Psoas muscle (tissue), 7 donors: ENCODE measurements at regions not wholly inside any gene's neighbourhood (a gene's known extent, or its start where the extent isn't known, plus 50 kb on each side); places are given as distances from the start of the nearest gene placed in this dataset.
A peak's percentile ranks its signal among the peaks of the same experiment; 100 is the strongest.

Source experiments
- ATAC-seq, 4 donors: fragments of 200-7000 bp; cut with Tn5 transposase; one replicate each; pipeline ENCODE4 v1.9.1; 2020; ENCODE audit warnings: moderate library complexity in 3 of 4, mild to moderate bottlenecking in 2 of 4
- DNase-seq, 2 donors: peaks; one replicate each; pipeline ENCODE4 v3.0.0-alpha.2; 2020
- H3K27ac ChIP-seq: fragments of 200-600 bp; one replicate; pipeline ENCODE4 v1.8.0; 2022
- H3K27me3 ChIP-seq, 3 donors: fragments of 200-600 bp in 1 of 3; one replicate each; pipeline versions ENCODE4 v1.6.1 to v1.8.0; 2013 to 2022; ENCODE audit warnings: low read length in 2 of 3, mild to moderate bottlenecking in 2 of 3, moderate library complexity in 1 of 3; ENCODE audit not compliant: insufficient read depth in 3 of 3
- H3K36me3 ChIP-seq, 2 donors: fragments of 200-600 bp in 1 of 2; one replicate each; pipeline versions ENCODE4 v1.6.1 to v1.8.0; 2013 to 2022; ENCODE audit warnings: low read depth in 1 of 2, mild to moderate bottlenecking in 1 of 2, moderate library complexity in 1 of 2; ENCODE audit not compliant: insufficient read depth in 1 of 2
- H3K4me1 ChIP-seq: fragments of 200-600 bp; one replicate; pipeline ENCODE4 v1.8.0; 2022
- H3K4me3 ChIP-seq: fragments of 200-600 bp; one replicate; pipeline ENCODE4 v1.8.0; 2022; ENCODE audit warnings: mild to moderate bottlenecking
- H3K9me3 ChIP-seq: fragments of 200-600 bp; one replicate; pipeline ENCODE4 v1.8.0; 2022
- WGBS, 3 donors: extraction: QIAGEN DNeasy Blood & Tissue Kit; methylation state at CpG; one replicate each; pipeline versions ENCODE4 v1.1.6 to v1.1.7; 2013; 5-methylcytosine and 5-hydroxymethylcytosine counted together
- intact Hi-C, 2 donors: fragments of 100-400 bp; cut with DNase I; formaldehyde crosslinking; loops; one replicate each; pipeline versions ENCODE4 v1.11.0 to v1.14.2; 2022
- TF ChIP-seq, protein P1 (sequence below): fragments of 200-600 bp; IDR thresholded peaks from one replicate; pipeline ENCODE4 v1.8.0; 2022; ENCODE audit warnings: antibody characterized with exemption
- donor health status: healthy with polysubstance abuse.
- donor health status: DM: no; HTN: no; CAD: no; lungs with moderate emphysema.
- donor health status: Bipolar disorder and iron deficiency.
- donor health status: healthy.
- donor health status: DM: yes; HTN: yes; CAD: no.
- donor health status: DM: no; HTN: no; CAD: no.
- donor health status: DM: yes; HTN: yes; CAD: no.

DNA sequence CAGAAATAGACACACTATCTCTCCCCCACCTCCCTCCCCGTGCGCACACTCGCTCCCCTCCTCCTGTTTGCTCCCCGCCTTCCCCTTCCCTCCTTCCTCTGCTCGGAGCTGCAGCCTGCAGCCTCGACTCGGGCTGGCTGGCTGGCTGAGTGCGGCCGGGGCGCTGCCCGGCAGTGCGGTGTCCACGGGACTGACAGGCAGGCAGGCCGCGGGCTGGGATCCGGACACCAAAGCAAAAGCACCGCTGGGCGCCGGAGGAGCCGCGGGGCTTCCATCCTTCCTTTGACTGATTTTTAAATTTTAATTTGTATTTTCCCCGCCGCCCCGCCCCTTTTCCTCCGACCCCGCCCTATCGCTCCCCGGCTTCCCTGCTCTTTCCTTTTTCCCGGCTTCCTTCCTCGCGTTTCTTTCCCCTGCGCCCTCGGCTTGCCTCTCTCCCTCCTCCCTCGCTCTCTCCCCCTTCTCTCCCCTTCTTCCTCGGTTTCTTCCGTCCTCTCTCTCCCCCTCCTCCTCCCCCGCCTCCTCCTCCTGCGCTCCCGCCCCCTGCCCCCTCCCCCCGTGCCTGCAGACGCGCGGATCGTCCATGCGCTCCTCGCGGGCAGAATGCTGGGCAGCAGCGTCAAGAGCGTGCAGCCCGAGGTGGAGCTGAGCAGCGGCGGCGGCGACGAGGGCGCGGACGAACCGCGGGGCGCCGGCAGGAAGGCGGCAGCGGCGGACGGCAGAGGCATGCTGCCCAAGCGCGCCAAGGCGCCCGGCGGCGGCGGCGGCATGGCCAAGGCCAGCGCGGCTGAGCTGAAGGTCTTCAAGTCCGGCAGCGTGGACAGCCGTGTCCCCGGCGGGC, 109.4 kb downstream of the NAV1 start:
- Histone ChIP-seq H3K36me3 (no peaks in the 10 kb centered on the region), H3K9me3 (no peaks in the 10 kb centered on the region), H3K4me3 (peak overlapping the region; percentile 59), H3K4me1 (peaks cover 21% of the 10 kb centered on the region), H3K27me3 (peaks cover 0 to 29% (median 0%) of the 10 kb centered on the region in 3 donors), H3K27ac (no peak overlapping the region)
- ATAC-seq (peak; percentile 49 to 61 (median 60)), DNase-seq (peak; percentile 57 to 71)
- TF ChIP-seq, protein P1, sequence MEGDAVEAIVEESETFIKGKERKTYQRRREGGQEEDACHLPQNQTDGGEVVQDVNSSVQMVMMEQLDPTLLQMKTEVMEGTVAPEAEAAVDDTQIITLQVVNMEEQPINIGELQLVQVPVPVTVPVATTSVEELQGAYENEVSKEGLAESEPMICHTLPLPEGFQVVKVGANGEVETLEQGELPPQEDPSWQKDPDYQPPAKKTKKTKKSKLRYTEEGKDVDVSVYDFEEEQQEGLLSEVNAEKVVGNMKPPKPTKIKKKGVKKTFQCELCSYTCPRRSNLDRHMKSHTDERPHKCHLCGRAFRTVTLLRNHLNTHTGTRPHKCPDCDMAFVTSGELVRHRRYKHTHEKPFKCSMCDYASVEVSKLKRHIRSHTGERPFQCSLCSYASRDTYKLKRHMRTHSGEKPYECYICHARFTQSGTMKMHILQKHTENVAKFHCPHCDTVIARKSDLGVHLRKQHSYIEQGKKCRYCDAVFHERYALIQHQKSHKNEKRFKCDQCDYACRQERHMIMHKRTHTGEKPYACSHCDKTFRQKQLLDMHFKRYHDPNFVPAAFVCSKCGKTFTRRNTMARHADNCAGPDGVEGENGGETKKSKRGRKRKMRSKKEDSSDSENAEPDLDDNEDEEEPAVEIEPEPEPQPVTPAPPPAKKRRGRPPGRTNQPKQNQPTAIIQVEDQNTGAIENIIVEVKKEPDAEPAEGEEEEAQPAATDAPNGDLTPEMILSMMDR, result no peak
- 1 to 2% (median 2%) methylated on average over 64 to 81 of the region's 81 CpGs for WGBS, 3 donors
- intact Hi-C loops, result no loop called here

DNA sequence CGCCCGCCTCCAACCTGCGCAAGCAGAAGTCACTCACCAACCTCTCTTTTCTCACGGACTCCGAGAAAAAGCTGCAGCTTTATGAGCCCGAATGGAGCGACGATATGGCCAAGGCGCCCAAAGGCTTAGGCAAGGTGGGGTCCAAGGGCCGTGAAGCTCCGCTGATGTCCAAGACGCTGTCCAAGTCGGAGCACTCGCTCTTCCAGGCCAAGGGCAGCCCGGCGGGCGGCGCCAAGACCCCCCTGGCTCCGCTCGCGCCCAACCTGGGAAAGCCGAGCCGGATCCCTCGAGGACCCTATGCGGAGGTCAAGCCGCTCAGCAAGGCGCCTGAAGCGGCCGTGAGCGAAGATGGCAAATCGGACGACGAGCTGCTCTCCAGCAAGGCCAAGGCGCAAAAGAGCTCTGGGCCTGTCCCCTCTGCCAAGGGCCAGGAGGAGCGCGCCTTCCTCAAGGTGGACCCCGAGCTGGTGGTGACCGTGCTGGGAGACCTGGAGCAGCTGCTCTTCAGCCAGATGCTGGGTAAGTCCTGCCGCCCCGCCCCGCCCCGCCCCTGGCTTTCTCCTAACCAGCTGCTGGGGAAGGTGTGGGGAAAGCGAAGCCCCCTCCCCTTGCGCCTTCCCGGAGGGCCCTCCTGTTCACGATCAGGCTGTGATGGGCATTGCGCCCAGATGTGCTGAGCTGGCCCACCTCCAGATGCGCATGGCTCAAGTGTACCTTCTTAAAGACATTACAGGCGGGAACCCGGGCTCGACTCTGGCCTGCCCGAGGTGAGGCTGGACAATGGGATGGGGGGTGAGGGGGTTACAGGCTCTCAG, 110.2 kb downstream of the NAV1 start:
- intact Hi-C loops, result no loop called here
- Histone ChIP-seq H3K9me3 (no peaks in the 10 kb centered on the region), H3K4me3 (peak overlapping the region; percentile 59), H3K4me1 (peaks cover 21% of the 10 kb centered on the region), H3K36me3 (no peaks in the 10 kb centered on the region), H3K27me3 (peaks cover 0 to 29% (median 0%) of the 10 kb centered on the region in 3 donors), H3K27ac (peak overlapping the region; percentile 32)
- TF ChIP-seq, protein P1, result no peak
- 15 to 26% (median 22%) methylated on average over 49 to 52 of the region's 52 CpGs for WGBS, 3 donors
- peak in 1 of 2 donors; percentile 26 for DNase-seq
- peak in 2 of 4 donors; percentile 10 to 15 for ATAC-seq

DNA sequence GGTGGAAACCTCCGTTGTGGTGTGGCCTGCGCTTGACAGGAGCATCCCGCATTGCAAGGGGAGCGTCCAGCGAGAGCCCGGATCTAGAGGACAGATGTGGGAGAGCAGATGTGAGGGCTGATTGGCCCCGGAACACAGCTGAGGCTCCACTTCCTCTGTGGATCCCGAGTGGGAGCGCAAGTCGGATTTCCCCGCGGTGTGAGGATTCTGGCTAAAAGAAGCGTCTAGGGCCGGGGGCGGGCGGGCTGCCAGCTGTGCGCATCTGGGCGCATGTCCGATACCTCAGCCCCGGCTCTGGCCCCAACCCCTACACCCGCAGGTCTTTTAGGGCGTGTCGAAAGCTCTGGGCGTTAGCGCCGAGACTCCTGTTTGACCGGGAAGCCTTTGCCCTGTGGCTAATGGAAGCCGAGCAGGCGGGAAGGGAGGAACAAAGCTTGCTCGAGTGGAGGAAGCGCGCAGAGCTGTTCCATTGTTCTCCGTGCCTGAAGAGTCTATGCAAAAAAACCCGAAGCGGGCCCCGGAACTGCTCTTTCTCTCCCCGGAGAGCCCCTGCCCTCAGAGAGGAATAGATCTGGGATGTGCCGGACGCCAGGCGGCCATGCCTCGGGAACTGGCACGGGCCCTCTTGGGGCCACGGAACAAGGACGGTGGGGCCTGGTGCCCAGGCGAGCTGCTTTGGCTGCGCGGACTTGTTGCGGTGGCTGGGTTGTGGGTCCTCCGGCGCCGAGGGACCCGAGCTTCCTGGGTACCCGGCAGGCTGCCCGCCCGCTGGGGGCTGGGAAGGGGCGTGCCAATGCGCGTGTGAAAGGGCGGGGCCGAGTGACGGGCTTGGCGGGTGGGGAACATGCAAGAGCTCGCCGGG, 111.1 kb downstream of the NAV1 start:
- DNase-seq (peak; percentile 76 to 87), ATAC-seq (peak; percentile 41 to 70 (median 56))
- intact Hi-C loops, result loop anchor here in 1 of 2 donors (5.0 kb wide), 1 partner anchor 88 kb away; no protein-coding TSS in a partner anchor
- H3K27ac ChIP-seq, result peak overlapping the region; percentile 32
- H3K4me3 ChIP-seq, result peak overlapping the region; percentile 59
- H3K4me1 ChIP-seq, result peaks cover 21% of the 10 kb centered on the region
- H3K9me3 ChIP-seq, result no peaks in the 10 kb centered on the region
- no peaks in the 10 kb centered on the region for H3K36me3 ChIP-seq
- TF ChIP-seq, protein P1, result no peak
- 8 to 20% (median 16%) methylated on average over 61 to 64 of the region's 64 CpGs for WGBS, 3 donors
- peaks cover 0 to 29% (median 0%) of the 10 kb centered on the region in 3 donors for H3K27me3 ChIP-seq

DNA sequence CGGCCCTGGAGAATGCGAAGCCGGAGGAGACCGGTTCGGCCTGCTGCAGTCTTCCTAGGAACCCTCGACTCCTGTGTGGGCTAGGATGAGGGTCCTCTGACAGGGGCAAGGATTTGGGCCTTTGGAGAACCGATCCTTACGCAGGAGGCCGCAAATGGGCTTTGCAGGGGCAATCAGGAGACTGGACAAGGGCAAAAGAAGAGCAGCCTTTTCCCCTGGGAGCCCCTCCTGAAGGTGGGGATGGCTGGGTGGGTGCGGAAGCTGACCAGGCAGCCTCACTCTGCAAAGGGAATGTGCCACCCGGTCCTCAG, 111.7 kb downstream of the NAV1 start:
- DNase-seq (no peak), ATAC-seq (no peak)
- intact Hi-C loops, result loop anchor here in 1 of 2 donors (5.0 kb wide), 1 partner anchor 88 kb away; no protein-coding TSS in a partner anchor
- H3K27me3 ChIP-seq, result peaks cover 0 to 29% (median 0%) of the 10 kb centered on the region in 3 donors
- H3K27ac ChIP-seq, result no peak overlapping the region
- peaks cover 21% of the 10 kb centered on the region for H3K4me1 ChIP-seq
- H3K36me3 ChIP-seq, result no peaks in the 10 kb centered on the region
- WGBS, 3 donors, result 28 to 35% (median 34%) methylated on average over 11 of the region's 11 CpGs
- H3K4me3 ChIP-seq, result peak overlapping the region; percentile 59
- TF ChIP-seq, protein P1, result no peak
- H3K9me3 ChIP-seq, result no peaks in the 10 kb centered on the region
